ENCODE measurements at regions not wholly inside any gene's neighbourhood (a gene's known extent, or its start where the extent isn't known, plus 50 kb on each side); places are given as distances from the start of the nearest gene placed in this dataset.

GRCh38 chr1:76013206-76013581, 61.4 kb upstream of the ST6GALNAC3 start:
- Mint-ChIP-seq H3K4me1 (no peaks in the 10 kb centered on the region), H3K27ac (no peak overlapping the region), H3K36me3 (no peaks in the 10 kb centered on the region), H3K9me3 (no peaks in the 10 kb centered on the region), H3K27me3 (ENCODE audit: low read depth in 2 of 2) (no peaks in the 10 kb centered on the region), H3K4me3 (no peak overlapping the region)
- no peak for ATAC-seq
- Histone ChIP-seq H3K4me3 (ENCODE audit: low read length) (no peak overlapping the region), H3K27me3 (ENCODE audit: control insufficient read depth, insufficient read depth, low read length) (no peaks in the 10 kb centered on the region), H3K4me1 (ENCODE audit: control insufficient read depth, insufficient read depth, low read length) (no peaks in the 10 kb centered on the region), H3K27ac (ENCODE audit: low read length) (no peak overlapping the region), H3K9me3 (ENCODE audit: control insufficient read depth, insufficient read depth, low read length) (no peaks in the 10 kb centered on the region), H3K36me3 (ENCODE audit: control insufficient read depth, insufficient read depth, low read length) (no peaks in the 10 kb centered on the region)
- TF ChIP-seq, protein P1, sequence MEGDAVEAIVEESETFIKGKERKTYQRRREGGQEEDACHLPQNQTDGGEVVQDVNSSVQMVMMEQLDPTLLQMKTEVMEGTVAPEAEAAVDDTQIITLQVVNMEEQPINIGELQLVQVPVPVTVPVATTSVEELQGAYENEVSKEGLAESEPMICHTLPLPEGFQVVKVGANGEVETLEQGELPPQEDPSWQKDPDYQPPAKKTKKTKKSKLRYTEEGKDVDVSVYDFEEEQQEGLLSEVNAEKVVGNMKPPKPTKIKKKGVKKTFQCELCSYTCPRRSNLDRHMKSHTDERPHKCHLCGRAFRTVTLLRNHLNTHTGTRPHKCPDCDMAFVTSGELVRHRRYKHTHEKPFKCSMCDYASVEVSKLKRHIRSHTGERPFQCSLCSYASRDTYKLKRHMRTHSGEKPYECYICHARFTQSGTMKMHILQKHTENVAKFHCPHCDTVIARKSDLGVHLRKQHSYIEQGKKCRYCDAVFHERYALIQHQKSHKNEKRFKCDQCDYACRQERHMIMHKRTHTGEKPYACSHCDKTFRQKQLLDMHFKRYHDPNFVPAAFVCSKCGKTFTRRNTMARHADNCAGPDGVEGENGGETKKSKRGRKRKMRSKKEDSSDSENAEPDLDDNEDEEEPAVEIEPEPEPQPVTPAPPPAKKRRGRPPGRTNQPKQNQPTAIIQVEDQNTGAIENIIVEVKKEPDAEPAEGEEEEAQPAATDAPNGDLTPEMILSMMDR (IDR thresholded peaks at IDR 0.05), result no peak
- no peak for DNase-seq
- intact Hi-C loops (cut with micrococcal nuclease), result no loop called here

- intact Hi-C loops (cut with micrococcal nuclease), result no loop called here
- Mint-ChIP-seq H3K4me1 (no peaks in the 10 kb centered on the region), H3K4me3 (no peak overlapping the region), H3K36me3 (no peaks in the 10 kb centered on the region), H3K9me3 (no peaks in the 10 kb centered on the region), H3K27ac (no peak overlapping the region), H3K27me3 (ENCODE audit: low read depth in 2 of 2) (no peaks in the 10 kb centered on the region)
- Histone ChIP-seq H3K4me1 (ENCODE audit: control insufficient read depth, insufficient read depth, low read length) (no peaks in the 10 kb centered on the region), H3K27me3 (ENCODE audit: control insufficient read depth, insufficient read depth, low read length) (no peaks in the 10 kb centered on the region), H3K4me3 (ENCODE audit: low read length) (no peak overlapping the region), H3K9me3 (ENCODE audit: control insufficient read depth, insufficient read depth, low read length) (no peaks in the 10 kb centered on the region), H3K36me3 (ENCODE audit: control insufficient read depth, insufficient read depth, low read length) (no peaks in the 10 kb centered on the region), H3K27ac (ENCODE audit: low read length) (no peak overlapping the region)
- ATAC-seq (no peak), DNase-seq (no peak)
- no CpG with 5 or more reads among the region's 1 CpG for WGBS (ENCODE audit: insufficient coverage)
- TF ChIP-seq, protein P1 (IDR thresholded peaks at IDR 0.05), result no peak
These were observed 59.0 kb upstream of the ST6GALNAC3 start for GRCh38 chr1:76015478-76016103.

GRCh38 chr1:76018045-76018444, 56.5 kb upstream of the ST6GALNAC3 start:
- Mint-ChIP-seq H3K36me3 (no peaks in the 10 kb centered on the region), H3K27me3 (ENCODE audit: low read depth in 2 of 2) (no peaks in the 10 kb centered on the region), H3K4me1 (no peaks in the 10 kb centered on the region), H3K27ac (no peak overlapping the region), H3K9me3 (no peaks in the 10 kb centered on the region), H3K4me3 (no peak overlapping the region)
- ATAC-seq (no peak), DNase-seq (no peak)
- H3K27me3 ChIP-seq (ENCODE audit: control insufficient read depth, insufficient read depth, low read length), result no peaks in the 10 kb centered on the region
- H3K4me1 ChIP-seq (ENCODE audit: control insufficient read depth, insufficient read depth, low read length), result no peaks in the 10 kb centered on the region
- no peak overlapping the region for H3K27ac ChIP-seq (ENCODE audit: low read length)
- intact Hi-C loops (cut with micrococcal nuclease), result no loop called here
- no peaks in the 10 kb centered on the region for H3K36me3 ChIP-seq (ENCODE audit: control insufficient read depth, insufficient read depth, low read length)
- H3K4me3 ChIP-seq (ENCODE audit: low read length), result no peak overlapping the region
- TF ChIP-seq, protein P1 (IDR thresholded peaks at IDR 0.05), result no peak
- WGBS (ENCODE audit: insufficient coverage), result 58% methylated on average over 2 of the region's 2 CpGs
- no peaks in the 10 kb centered on the region for H3K9me3 ChIP-seq (ENCODE audit: control insufficient read depth, insufficient read depth, low read length)

DNA sequence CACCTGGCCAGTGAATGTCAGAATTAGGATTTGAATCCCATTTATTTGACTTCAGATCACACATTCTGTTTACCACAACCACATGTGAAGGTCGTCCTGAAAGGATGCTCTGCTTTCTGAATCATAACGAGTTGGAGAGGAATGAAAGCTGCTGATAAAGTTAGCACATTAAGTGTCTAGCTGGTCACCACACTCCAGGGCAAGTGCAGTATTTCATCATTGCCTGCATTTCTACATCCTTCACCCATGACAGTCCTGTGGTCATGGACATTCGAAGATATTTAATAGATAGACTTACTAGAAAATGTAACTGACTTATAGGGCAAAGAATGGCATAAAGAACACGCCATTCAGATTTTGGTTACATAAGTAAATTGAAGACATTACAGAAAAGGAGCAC, 52.7 kb upstream of the ST6GALNAC3 start:
- Mint-ChIP-seq H3K9me3 (no peaks in the 10 kb centered on the region), H3K4me3 (no peak overlapping the region), H3K27ac (no peak overlapping the region), H3K4me1 (peaks cover 0 to 4% of the 10 kb centered on the region in 2 donors), H3K27me3 (ENCODE audit: low read depth in 2 of 2) (no peaks in the 10 kb centered on the region), H3K36me3 (no peaks in the 10 kb centered on the region)
- Histone ChIP-seq H3K27me3 (ENCODE audit: control insufficient read depth, insufficient read depth, low read length) (no peaks in the 10 kb centered on the region), H3K27ac (ENCODE audit: low read length) (no peak overlapping the region), H3K36me3 (ENCODE audit: control insufficient read depth, insufficient read depth, low read length) (no peaks in the 10 kb centered on the region), H3K4me3 (ENCODE audit: low read length) (no peak overlapping the region), H3K4me1 (ENCODE audit: control insufficient read depth, insufficient read depth, low read length) (no peaks in the 10 kb centered on the region), H3K9me3 (ENCODE audit: control insufficient read depth, insufficient read depth, low read length) (no peaks in the 10 kb centered on the region)
- intact Hi-C loops (cut with micrococcal nuclease), result no loop called here
- no peak for DNase-seq
- no peak for ATAC-seq
- TF ChIP-seq, protein P1 (IDR thresholded peaks at IDR 0.05), result no peak
- WGBS (ENCODE audit: insufficient coverage), result 47% methylated on average over 3 of the region's 4 CpGs

All from natural killer cell (primary cell).